HG02678 (cell line): ENCODE measurements at regions not wholly inside any gene's neighbourhood (a gene's known extent, or its start where the extent isn't known, plus 50 kb on each side); places are given as distances from the start of the nearest gene placed in this dataset.
A peak's percentile ranks its signal among the peaks of the same experiment; 100 is the strongest.
"Not testable (repeated sequence)": the region's sequence is repeated elsewhere in the genome, so short reads cannot be mapped to it uniquely, and the experiment has no call there.

ENCODE experiments used
- ATAC-seq: cut with Tn5 transposase; IDR thresholded peaks from one replicate; pipeline ENCODE4 v1.9.1; 2021; ENCODE audit warnings: mild to moderate bottlenecking, moderate library complexity; ENCODE audit not compliant: unreplicated experiment

- ATAC-seq = no peak
Measured at GRCh38 chr3:8290611-8291010, 211.0 kb upstream of the LMCD1 start.

- no peak for ATAC-seq
Measured at GRCh38 chr3:8296461-8296860, 205.2 kb upstream of the LMCD1 start.

GRCh38 chr3:8298021-8298954 lies 203.3 kb upstream of the LMCD1 start:
- no peak for ATAC-seq

- ATAC-seq = no peak
Measured at GRCh38 chr3:8301977-8302735, 199.5 kb upstream of the LMCD1 start.

GRCh38 chr3:8303466-8303865 lies 198.2 kb upstream of the LMCD1 start:
- ATAC-seq = no peak

- no peak for ATAC-seq
Measured at GRCh38 chr3:8305371-8305770, 196.3 kb upstream of the LMCD1 start.

- no peak for ATAC-seq
Measured at GRCh38 chr3:8307545-8308110, 194.0 kb upstream of the LMCD1 start.

GRCh38 chr3:8311321-8311720 lies 190.3 kb upstream of the LMCD1 start:
- no peak for ATAC-seq

GRCh38 chr3:8312685-8313084 lies 188.9 kb upstream of the LMCD1 start:
- ATAC-seq = no peak

GRCh38 chr3:8313560-8314267 lies 187.9 kb upstream of the LMCD1 start:
- ATAC-seq = no peak

- ATAC-seq = not testable (repeated sequence)
Measured at GRCh38 chr3:8315526-8315925, 186.1 kb upstream of the LMCD1 start.

- ATAC-seq = no peak
Measured at GRCh38 chr3:8317661-8318649, 183.7 kb upstream of the LMCD1 start.

- ATAC-seq = no peak
Measured at GRCh38 chr3:8319935-8320634, 181.5 kb upstream of the LMCD1 start.

- no peak for ATAC-seq
Measured at GRCh38 chr3:8320711-8321458, 180.7 kb upstream of the LMCD1 start.

GRCh38 chr3:8324747-8325146 lies 176.9 kb upstream of the LMCD1 start:
- ATAC-seq = peak; percentile 61

GRCh38 chr3:8325306-8325705 lies 176.3 kb upstream of the LMCD1 start:
- ATAC-seq = no peak

GRCh38 chr3:8325833-8326232 lies 175.8 kb upstream of the LMCD1 start:
- ATAC-seq = not testable (repeated sequence)

- ATAC-seq = no peak
Measured at GRCh38 chr3:8327739-8328138, 173.9 kb upstream of the LMCD1 start.

- no peak for ATAC-seq
Measured at GRCh38 chr3:8328967-8329366, 172.7 kb upstream of the LMCD1 start.
